WI38 (cell line): ENCODE measurements at regions not wholly inside any gene's neighbourhood (a gene's known extent, or its start where the extent isn't known, plus 50 kb on each side); places are given as distances from the start of the nearest gene placed in this dataset.

Source experiments
- H3K4me3 ChIP-seq: 2 replicates; pipeline ENCODE4 v1.5.1; 2011; ENCODE audit warnings: low read depth, mild to moderate bottlenecking, control low read depth, low read length
- TF ChIP-seq, protein P1 (sequence below): IDR thresholded peaks from 2 replicates; pipeline ENCODE4 v1.5.1; 2012; ENCODE audit warnings: low read depth, mild to moderate bottlenecking, control low read depth, low read length

DNA sequence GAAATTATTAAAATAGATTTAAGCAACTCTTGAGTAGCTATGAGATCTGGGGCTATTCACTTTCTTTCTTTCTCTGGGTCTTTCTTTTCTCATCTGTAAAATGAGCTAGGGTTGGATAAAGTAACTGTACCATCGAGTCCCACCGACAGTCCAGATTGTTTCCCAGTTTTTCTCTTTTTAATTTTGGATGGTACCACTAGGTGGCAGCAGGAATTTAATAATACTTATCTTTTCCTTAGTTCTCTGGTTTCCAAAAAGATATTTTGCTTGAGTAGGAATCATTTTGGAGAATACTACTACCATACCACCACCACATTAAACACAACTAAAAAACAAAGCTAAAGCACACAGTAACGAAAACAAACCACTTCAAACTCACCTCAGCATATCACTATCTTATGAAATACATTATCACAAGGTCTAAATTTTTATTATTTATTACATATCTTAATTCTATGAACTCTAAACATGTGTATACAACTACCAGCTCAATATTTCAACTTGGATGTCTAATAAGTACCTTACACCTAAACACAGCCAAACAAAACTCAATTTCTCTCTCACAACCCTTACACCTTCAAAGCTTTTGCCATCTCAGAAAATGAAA, 584.0 kb downstream of the KCNA4 start:
- TF ChIP-seq, protein P1, sequence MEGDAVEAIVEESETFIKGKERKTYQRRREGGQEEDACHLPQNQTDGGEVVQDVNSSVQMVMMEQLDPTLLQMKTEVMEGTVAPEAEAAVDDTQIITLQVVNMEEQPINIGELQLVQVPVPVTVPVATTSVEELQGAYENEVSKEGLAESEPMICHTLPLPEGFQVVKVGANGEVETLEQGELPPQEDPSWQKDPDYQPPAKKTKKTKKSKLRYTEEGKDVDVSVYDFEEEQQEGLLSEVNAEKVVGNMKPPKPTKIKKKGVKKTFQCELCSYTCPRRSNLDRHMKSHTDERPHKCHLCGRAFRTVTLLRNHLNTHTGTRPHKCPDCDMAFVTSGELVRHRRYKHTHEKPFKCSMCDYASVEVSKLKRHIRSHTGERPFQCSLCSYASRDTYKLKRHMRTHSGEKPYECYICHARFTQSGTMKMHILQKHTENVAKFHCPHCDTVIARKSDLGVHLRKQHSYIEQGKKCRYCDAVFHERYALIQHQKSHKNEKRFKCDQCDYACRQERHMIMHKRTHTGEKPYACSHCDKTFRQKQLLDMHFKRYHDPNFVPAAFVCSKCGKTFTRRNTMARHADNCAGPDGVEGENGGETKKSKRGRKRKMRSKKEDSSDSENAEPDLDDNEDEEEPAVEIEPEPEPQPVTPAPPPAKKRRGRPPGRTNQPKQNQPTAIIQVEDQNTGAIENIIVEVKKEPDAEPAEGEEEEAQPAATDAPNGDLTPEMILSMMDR: peak; percentile 39; the same call in 1 of the 2 replicates
- no peak overlapping the region for H3K4me3 ChIP-seq

DNA sequence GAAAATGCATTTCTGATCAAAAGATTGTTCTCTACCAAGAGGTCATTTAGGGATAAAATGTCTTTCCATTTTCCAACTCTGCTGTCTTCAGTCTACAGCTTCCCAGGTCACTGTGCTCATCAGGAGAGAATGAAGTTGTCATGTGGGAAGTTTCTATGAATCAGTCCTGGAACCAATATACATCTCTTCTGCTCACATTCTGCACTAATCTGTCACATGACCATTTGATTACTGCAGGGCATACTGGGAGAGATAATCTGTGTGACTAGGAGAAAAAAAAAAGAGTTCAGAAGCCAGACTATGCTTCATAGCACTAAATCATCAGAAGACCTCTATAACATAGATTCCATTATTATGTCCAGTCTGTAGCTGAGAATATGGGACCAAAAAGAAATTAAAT, 611.5 kb downstream of the KCNA4 start:
- no peak overlapping the region for H3K4me3 ChIP-seq
- TF ChIP-seq, protein P1: no peak

DNA sequence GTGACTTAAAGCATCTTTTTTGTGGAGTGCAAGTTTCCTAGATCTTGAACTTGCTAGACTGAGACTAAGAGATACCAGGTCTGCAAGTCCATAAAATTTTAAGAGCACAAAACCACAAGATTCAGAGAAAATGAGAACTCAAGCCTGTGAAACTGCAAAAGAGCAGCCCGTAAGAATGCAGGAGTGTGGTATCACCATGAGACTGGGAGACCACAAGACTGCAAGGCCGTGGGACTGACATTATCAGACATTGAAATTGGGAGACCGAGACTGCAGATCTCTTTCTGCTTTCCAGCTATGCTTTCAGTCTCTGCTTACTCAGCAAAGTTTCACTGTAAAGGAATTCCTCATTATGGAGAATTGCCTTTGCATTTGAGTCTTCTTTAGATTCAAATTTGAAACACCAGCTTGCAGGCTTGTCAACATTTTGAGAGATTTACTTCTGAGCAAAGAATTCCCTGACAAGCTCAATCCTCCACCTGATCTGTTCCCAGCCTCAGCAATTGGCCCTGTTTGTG, 621.2 kb downstream of the KCNA4 start:
- no peak overlapping the region for H3K4me3 ChIP-seq
- TF ChIP-seq, protein P1: no peak

- TF ChIP-seq, protein P1: no peak
Observed at GRCh38 chr11:29389793-29390192, 627.0 kb downstream of the KCNA4 start.

DNA sequence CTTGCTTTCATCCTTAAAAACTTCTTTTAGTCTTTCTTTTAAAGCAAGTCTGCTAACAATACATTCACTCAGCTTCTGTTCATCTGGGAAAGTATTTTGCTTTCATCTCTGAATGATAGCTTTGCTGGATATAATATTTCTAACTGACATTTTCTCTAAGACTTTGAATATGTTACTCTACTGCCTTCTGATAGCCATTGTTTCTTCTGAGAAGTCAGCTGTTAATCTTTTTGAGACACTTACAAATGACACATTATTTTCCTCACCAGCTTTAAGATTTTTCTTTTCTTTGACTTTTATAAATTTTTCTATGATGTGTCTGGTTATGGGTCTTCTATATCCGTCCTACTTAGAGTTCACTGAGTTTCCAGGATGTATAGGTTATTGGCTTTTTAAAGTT, 643.1 kb downstream of the KCNA4 start:
- TF ChIP-seq, protein P1: no peak

More at GRCh38 chr11:29389793-29390192, 627.0 kb downstream of the KCNA4 start:
- no peak overlapping the region for H3K4me3 ChIP-seq

DNA sequence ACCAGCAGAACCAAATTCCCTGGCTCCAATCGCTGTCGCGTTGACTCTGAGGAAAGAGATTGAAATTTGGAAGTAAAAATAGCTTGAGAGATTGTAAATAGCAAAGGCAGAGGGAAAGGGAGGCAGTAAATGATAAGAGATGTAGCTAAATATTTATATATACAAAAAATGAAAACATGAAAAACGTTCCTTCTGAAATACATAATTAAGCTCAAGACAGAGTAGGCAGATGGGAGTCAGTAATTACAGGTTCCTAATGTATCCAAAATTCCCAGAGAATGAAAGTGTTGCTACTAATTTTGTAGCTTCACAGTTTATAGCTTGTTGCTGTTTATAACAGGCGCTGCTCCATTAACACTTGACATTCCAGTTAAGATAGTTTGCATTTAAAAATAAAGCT, 648.7 kb downstream of the KCNA4 start:
- H3K4me3 ChIP-seq: no peak overlapping the region
- TF ChIP-seq, protein P1: no peak

More for the DNA sequence above, 643.1 kb downstream of the KCNA4 start:
- H3K4me3 ChIP-seq: no peak overlapping the region

GRCh38 chr11:29364006-29364405, 652.8 kb downstream of the KCNA4 start:
- no peak overlapping the region for H3K4me3 ChIP-seq
- TF ChIP-seq, protein P1: no peak
